SK-N-MC (cell line): ENCODE measurements at regions not wholly inside any gene's neighbourhood (a gene's known extent, or its start where the extent isn't known, plus 50 kb on each side); places are given as distances from the start of the nearest gene placed in this dataset.

Experiments
- DNase-seq: peaks from one replicate; pipeline ENCODE4 v3.0.0-alpha.2; 2011; ENCODE audit warnings: low read depth, low spot score
- H3K27ac ChIP-seq: fragments of 200-600 bp; sonication (generic); 2 replicates; pipeline ENCODE4 v1.5.1; 2016; ENCODE audit warnings: mixed run types
- H3K36me3 ChIP-seq: fragments of 200-600 bp; sonication (generic); 2 replicates; pipeline ENCODE4 v1.6.1; 2017; ENCODE audit warnings: antibody characterized with exemption, low read length, mixed read lengths; ENCODE audit not compliant: insufficient read depth
- H3K4me3 ChIP-seq: fragments of 200-600 bp; sonication (generic); 2 replicates; pipeline ENCODE4 v1.5.1; 2016
- H3K9ac ChIP-seq: fragments of 200-600 bp; sonication (generic); 2 replicates; pipeline ENCODE4 v1.8.0; 2017; ENCODE audit warnings: mixed run types, mixed read lengths; ENCODE audit not compliant: insufficient read length
- H3K9me3 ChIP-seq: fragments of 200-600 bp; sonication (generic); 2 replicates; pipeline ENCODE4 v1.6.1; 2017; ENCODE audit warnings: low read depth, mild to moderate bottlenecking, antibody characterized with exemption, low read length, moderate library complexity, mixed read lengths
- EZH2 ChIP-seq: fragments of 200-600 bp; sonication (generic); IDR thresholded peaks from one replicate; pipeline ENCODE4 v1.6.1; 2017; ENCODE audit warnings: antibody characterized with exemption
- FOXP2 ChIP-seq: optimal IDR thresholded peaks from 2 replicates; pipeline ENCODE3; 2011; ENCODE audit warnings: mild to moderate bottlenecking, moderate library complexity; ENCODE audit not compliant: insufficient read depth; ENCODE audit errors: extremely low read length, control extremely low read depth
- POLR2AphosphoS5 ChIP-seq: IDR thresholded peaks from 2 replicates; pipeline ENCODE4 v1.6.1; 2012; ENCODE audit warnings: mild to moderate bottlenecking, low read depth, low read length, borderline replicate concordance

DNA sequence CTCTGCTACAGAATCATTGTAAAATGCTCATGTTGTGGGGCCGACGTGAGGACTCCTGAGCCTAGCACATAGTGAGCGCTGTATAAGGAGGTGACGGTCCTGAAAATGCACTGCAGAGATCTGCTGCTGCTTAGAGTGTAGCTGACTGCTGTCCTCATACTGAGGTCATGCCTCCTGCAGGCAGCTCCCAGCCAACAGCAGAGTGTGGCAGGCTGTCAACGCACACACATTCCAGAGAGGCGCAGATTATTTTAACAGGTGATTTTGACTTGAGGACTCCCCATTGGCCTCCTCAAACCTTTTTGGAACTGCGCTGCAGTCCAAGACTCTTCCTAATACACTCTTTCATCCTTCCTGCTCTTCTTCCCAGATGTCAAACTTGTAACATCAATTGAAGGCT is 119.8 kb upstream of the KCNJ6 start:
- no peak for DNase-seq
- no peaks in the 10 kb centered on the region for H3K9me3 ChIP-seq
- H3K4me3 ChIP-seq: no peak overlapping the region
- H3K9ac ChIP-seq: no peak overlapping the region
- no peak for TF ChIP-seq FOXP2
- no peak for TF ChIP-seq EZH2
- TF ChIP-seq POLR2AphosphoS5: no peak
- H3K36me3 ChIP-seq: no peaks in the 10 kb centered on the region
- H3K27ac ChIP-seq: no peak overlapping the region

- Histone ChIP-seq H3K9me3 (no peaks in the 10 kb centered on the region), H3K4me3 (no peak overlapping the region), H3K27ac (no peak overlapping the region), H3K36me3 (no peaks in the 10 kb centered on the region), H3K9ac (no peak overlapping the region)
- TF ChIP-seq FOXP2 (no peak), EZH2 (no peak), POLR2AphosphoS5 (no peak)
- no peak for DNase-seq
Measured at GRCh38 chr21:38037416-38037815, 121.2 kb upstream of the KCNJ6 start.

GRCh38 chr21:38039369-38039768 is 123.1 kb upstream of the KCNJ6 start:
- no peak overlapping the region for H3K4me3 ChIP-seq
- H3K9ac ChIP-seq: no peak overlapping the region
- no peaks in the 10 kb centered on the region for H3K9me3 ChIP-seq
- H3K36me3 ChIP-seq: no peaks in the 10 kb centered on the region
- no peak overlapping the region for H3K27ac ChIP-seq
- no peak for DNase-seq
- TF ChIP-seq EZH2 (no peak), POLR2AphosphoS5 (no peak), FOXP2 (no peak)

DNA sequence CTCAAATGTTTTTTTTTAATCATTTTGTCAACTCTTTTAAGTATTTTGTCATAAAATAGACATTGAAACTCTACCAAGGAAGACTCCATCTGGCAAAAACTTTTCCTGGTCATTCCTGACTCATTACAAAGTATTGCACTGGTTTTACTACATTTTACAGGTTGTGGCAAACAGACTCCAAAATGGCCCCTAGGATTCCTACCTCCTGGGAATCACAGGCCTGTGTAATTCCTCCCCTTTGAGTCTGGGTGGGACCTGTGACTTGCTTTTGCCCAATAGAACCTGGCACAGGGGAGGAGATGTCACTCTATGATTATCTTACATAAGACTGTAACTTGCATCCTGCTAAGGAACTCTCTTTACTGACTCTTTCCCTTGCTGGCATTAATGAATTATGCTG is 123.6 kb upstream of the KCNJ6 start:
- Histone ChIP-seq H3K27ac (no peak overlapping the region), H3K36me3 (no peaks in the 10 kb centered on the region), H3K4me3 (no peak overlapping the region), H3K9ac (no peak overlapping the region), H3K9me3 (no peaks in the 10 kb centered on the region)
- no peak for TF ChIP-seq FOXP2
- TF ChIP-seq POLR2AphosphoS5: no peak
- no peak for TF ChIP-seq EZH2
- no peak for DNase-seq

- no peak overlapping the region for H3K9ac ChIP-seq
- no peak overlapping the region for H3K27ac ChIP-seq
- H3K4me3 ChIP-seq: no peak overlapping the region
- no peaks in the 10 kb centered on the region for H3K36me3 ChIP-seq
- DNase-seq: no peak
- TF ChIP-seq EZH2: no peak
- TF ChIP-seq POLR2AphosphoS5: no peak
- no peak for TF ChIP-seq FOXP2
- H3K9me3 ChIP-seq: no peaks in the 10 kb centered on the region
Measured at GRCh38 chr21:38041493-38041892, 125.2 kb upstream of the KCNJ6 start.

DNA sequence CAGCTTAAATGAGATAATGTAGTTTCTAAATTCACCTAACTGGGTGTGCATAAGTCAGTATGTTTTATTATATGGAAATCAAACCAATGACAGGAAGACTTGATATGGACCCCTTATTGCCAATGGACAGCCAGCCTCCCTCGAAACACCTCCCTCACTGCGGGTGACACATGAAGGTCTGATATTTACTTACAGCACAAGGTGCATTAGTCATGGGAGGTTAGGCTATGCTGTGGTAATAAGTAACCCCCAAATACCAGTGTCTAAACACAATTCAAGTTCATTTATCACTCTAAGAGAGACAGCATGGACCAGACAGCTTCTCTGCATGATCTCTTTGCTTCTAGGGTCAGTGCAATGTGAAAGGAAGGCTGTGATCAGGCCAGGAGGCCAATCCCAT is 126.0 kb upstream of the KCNJ6 start:
- TF ChIP-seq EZH2 (no peak), POLR2AphosphoS5 (no peak), FOXP2 (no peak)
- H3K9me3 ChIP-seq: no peaks in the 10 kb centered on the region
- no peak overlapping the region for H3K9ac ChIP-seq
- H3K27ac ChIP-seq: no peak overlapping the region
- H3K4me3 ChIP-seq: no peak overlapping the region
- DNase-seq: no peak
- H3K36me3 ChIP-seq: no peaks in the 10 kb centered on the region

DNA sequence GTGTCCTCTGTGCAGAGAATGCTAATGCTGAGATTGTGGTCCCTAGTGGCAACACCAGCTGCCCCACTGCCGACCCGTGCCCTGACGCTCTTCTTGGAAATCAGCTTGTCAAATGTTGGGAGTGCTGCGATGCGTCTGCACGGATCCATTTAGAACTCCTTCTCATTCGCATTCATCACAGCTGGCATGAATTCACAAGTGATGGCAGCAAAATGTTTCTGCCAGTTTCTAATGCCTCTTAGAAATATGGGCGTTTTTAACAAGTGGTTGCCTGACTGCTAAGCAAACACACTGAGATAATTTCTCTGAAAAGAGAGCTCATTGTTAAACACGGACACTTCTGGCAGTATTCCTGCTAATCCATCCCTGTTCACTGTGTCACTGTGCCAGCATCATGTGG is 131.9 kb upstream of the KCNJ6 start:
- Histone ChIP-seq H3K4me3 (no peak overlapping the region), H3K9me3 (no peaks in the 10 kb centered on the region), H3K36me3 (no peaks in the 10 kb centered on the region), H3K9ac (no peak overlapping the region), H3K27ac (no peak overlapping the region)
- no peak for DNase-seq
- TF ChIP-seq EZH2 (no peak), POLR2AphosphoS5 (no peak), FOXP2 (no peak)

DNA sequence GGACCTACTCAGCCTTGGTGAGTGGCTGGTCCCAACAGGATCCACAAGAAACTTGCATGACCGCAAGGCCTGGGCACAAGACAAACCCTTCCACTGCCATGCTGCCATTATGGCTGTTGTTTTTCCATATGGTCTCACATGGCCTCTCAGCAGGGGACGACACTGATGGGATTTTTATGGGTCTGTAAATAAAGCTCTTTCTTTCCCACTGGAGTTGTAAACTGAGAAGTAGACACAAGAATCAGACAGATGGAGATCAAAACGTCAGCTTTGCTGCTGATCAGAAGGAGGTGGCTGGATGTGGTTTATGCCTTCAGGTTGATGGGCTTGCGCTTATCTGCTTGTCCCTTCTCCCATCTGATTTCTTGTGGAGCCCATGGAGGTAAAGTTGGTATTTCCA is 138.1 kb upstream of the KCNJ6 start:
- H3K9me3 ChIP-seq: no peaks in the 10 kb centered on the region
- H3K9ac ChIP-seq: no peak overlapping the region
- H3K36me3 ChIP-seq: no peaks in the 10 kb centered on the region
- TF ChIP-seq POLR2AphosphoS5 (no peak), FOXP2 (no peak), EZH2 (no peak)
- H3K4me3 ChIP-seq: no peak overlapping the region
- H3K27ac ChIP-seq: no peak overlapping the region
- no peak for DNase-seq

DNA sequence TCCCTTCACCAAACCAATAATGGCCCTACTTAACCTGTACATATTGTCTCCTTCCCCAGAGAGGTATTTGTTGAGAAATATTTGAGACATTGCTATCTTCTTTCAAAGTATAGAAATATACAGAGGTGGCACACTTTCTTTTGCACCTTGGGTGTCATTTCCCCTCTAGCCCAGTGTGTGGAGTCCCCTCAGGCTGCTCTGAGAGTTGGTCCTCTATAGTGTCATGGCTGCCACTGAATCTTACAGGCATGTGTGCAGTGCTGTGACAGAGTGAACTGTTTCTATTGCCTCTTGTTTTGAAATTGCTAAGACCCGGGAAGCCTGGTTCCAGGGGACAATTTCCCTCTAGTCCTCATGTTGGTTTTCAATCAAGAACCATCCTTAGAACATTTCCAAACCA is 140.2 kb upstream of the KCNJ6 start:
- no peak overlapping the region for H3K9ac ChIP-seq
- H3K27ac ChIP-seq: no peak overlapping the region
- H3K4me3 ChIP-seq: no peak overlapping the region
- no peaks in the 10 kb centered on the region for H3K36me3 ChIP-seq
- TF ChIP-seq FOXP2: no peak
- no peak for DNase-seq
- H3K9me3 ChIP-seq: no peaks in the 10 kb centered on the region

- H3K4me3 ChIP-seq: no peak overlapping the region
- TF ChIP-seq POLR2AphosphoS5 (no peak), FOXP2 (no peak), EZH2 (no peak)
- no peak overlapping the region for H3K9ac ChIP-seq
- no peaks in the 10 kb centered on the region for H3K36me3 ChIP-seq
- H3K27ac ChIP-seq: no peak overlapping the region
- H3K9me3 ChIP-seq: no peaks in the 10 kb centered on the region
- DNase-seq: no peak
Measured at GRCh38 chr21:38057626-38058025, 141.4 kb upstream of the KCNJ6 start.
